ENCODE measurements at regions not wholly inside any gene's neighbourhood (a gene's known extent, or its start where the extent isn't known, plus 50 kb on each side); places are given as distances from the start of the nearest gene placed in this dataset.

GRCh38 chrX:40853004-40853815 lies 117.9 kb upstream of the MED14 start:
- DNase-seq = no peak
- TF ChIP-seq, protein P1, sequence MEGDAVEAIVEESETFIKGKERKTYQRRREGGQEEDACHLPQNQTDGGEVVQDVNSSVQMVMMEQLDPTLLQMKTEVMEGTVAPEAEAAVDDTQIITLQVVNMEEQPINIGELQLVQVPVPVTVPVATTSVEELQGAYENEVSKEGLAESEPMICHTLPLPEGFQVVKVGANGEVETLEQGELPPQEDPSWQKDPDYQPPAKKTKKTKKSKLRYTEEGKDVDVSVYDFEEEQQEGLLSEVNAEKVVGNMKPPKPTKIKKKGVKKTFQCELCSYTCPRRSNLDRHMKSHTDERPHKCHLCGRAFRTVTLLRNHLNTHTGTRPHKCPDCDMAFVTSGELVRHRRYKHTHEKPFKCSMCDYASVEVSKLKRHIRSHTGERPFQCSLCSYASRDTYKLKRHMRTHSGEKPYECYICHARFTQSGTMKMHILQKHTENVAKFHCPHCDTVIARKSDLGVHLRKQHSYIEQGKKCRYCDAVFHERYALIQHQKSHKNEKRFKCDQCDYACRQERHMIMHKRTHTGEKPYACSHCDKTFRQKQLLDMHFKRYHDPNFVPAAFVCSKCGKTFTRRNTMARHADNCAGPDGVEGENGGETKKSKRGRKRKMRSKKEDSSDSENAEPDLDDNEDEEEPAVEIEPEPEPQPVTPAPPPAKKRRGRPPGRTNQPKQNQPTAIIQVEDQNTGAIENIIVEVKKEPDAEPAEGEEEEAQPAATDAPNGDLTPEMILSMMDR (IDR thresholded peaks at IDR 0.05; ENCODE audit: borderline replicate concordance, extremely low read depth, low read length, poor library complexity, severe bottlenecking) = no peak
- no peak for TF ChIP-seq EZH2 (IDR thresholded peaks at IDR 0.05; ENCODE audit: borderline replicate concordance, low read depth, low read length, severe bottlenecking)
- ATAC-seq (ENCODE audit: insufficient read depth, low read depth) = no peak
- Histone ChIP-seq H3K36me3 (ENCODE audit: insufficient read depth, low read length) (no peaks in the 10 kb centered on the region), H3K9ac (ENCODE audit: low read depth, low read length) (no peak overlapping the region), H3K27ac (ENCODE audit: low read length) (no peak overlapping the region), H3K79me2 (ENCODE audit: insufficient read depth, low read length) (no peaks in the 10 kb centered on the region), H4K20me1 (ENCODE audit: insufficient read depth, low read length) (no peaks in the 10 kb centered on the region), H3K27me3 (ENCODE audit: insufficient read depth, low read length, poor library complexity) (no peaks in the 10 kb centered on the region), H3K9me3 (ENCODE audit: insufficient read depth, low read length, severe bottlenecking) (no peaks in the 10 kb centered on the region), H3K4me1 (ENCODE audit: insufficient read depth, low read length) (no peaks in the 10 kb centered on the region), H3K4me2 (ENCODE audit: insufficient read depth, low read length) (no peak overlapping the region), H2AFZ (ENCODE audit: low read depth, low read length) (no peak overlapping the region), H3K4me3 (ENCODE audit: low read depth in 1 of 2, low read length in 2 of 2) (no peak overlapping the region)

- no peaks in the 10 kb centered on the region for H3K4me1 ChIP-seq (ENCODE audit: insufficient read depth, low read length)
- ATAC-seq (ENCODE audit: insufficient read depth, low read depth) = no peak
- no peaks in the 10 kb centered on the region for H3K79me2 ChIP-seq (ENCODE audit: insufficient read depth, low read length)
- no peaks in the 10 kb centered on the region for H4K20me1 ChIP-seq (ENCODE audit: insufficient read depth, low read length)
- no peaks in the 10 kb centered on the region for H3K36me3 ChIP-seq (ENCODE audit: insufficient read depth, low read length)
- H3K27me3 ChIP-seq (ENCODE audit: insufficient read depth, low read length, poor library complexity) = no peaks in the 10 kb centered on the region
- no peak overlapping the region for H3K4me3 ChIP-seq (ENCODE audit: low read depth in 1 of 2, low read length in 2 of 2)
- no peak overlapping the region for H3K4me2 ChIP-seq (ENCODE audit: insufficient read depth, low read length)
- no peak overlapping the region for H3K9ac ChIP-seq (ENCODE audit: low read depth, low read length)
- DNase-seq = no peak
- H3K9me3 ChIP-seq (ENCODE audit: insufficient read depth, low read length, severe bottlenecking) = no peaks in the 10 kb centered on the region
- no peak overlapping the region for H2AFZ ChIP-seq (ENCODE audit: low read depth, low read length)
- TF ChIP-seq EZH2 (IDR thresholded peaks at IDR 0.05; ENCODE audit: borderline replicate concordance, low read depth, low read length, severe bottlenecking) = no peak
- TF ChIP-seq, protein P1 (IDR thresholded peaks at IDR 0.05; ENCODE audit: borderline replicate concordance, extremely low read depth, low read length, poor library complexity, severe bottlenecking) = no peak
- no peak overlapping the region for H3K27ac ChIP-seq (ENCODE audit: low read length)
Measured at GRCh38 chrX:40853816-40854123, 118.4 kb upstream of the MED14 start.

DNA sequence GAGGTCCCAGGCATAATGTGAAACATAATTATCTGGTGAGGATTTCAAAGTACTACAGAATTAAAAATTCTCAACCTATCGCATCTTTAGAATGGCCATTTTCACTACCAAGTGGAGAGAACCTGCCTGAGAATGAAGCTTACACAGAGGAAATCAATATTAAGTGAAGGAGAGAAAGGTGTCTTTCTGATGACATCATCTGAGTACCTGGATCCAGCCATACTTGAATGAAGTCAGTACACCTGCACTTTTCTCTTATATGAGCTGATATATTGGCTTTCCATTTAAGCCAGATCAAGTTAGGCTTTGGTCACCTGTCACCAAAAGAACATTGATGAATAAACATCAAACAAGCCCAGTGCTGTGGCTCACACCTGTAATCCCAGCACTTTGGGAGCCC lies 118.9 kb upstream of the MED14 start:
- no peaks in the 10 kb centered on the region for H3K27me3 ChIP-seq (ENCODE audit: insufficient read depth, low read length, poor library complexity)
- H3K4me3 ChIP-seq (ENCODE audit: low read depth in 1 of 2, low read length in 2 of 2) = no peak overlapping the region
- H3K36me3 ChIP-seq (ENCODE audit: insufficient read depth, low read length) = no peaks in the 10 kb centered on the region
- no peak overlapping the region for H3K4me2 ChIP-seq (ENCODE audit: insufficient read depth, low read length)
- no peak overlapping the region for H3K9ac ChIP-seq (ENCODE audit: low read depth, low read length)
- TF ChIP-seq, protein P1 (IDR thresholded peaks at IDR 0.05; ENCODE audit: borderline replicate concordance, extremely low read depth, low read length, poor library complexity, severe bottlenecking) = no peak
- no peak for TF ChIP-seq EZH2 (IDR thresholded peaks at IDR 0.05; ENCODE audit: borderline replicate concordance, low read depth, low read length, severe bottlenecking)
- H3K27ac ChIP-seq (ENCODE audit: low read length) = no peak overlapping the region
- H4K20me1 ChIP-seq (ENCODE audit: insufficient read depth, low read length) = no peaks in the 10 kb centered on the region
- no peaks in the 10 kb centered on the region for H3K4me1 ChIP-seq (ENCODE audit: insufficient read depth, low read length)
- DNase-seq (no peak), ATAC-seq (ENCODE audit: insufficient read depth, low read depth) (no peak)
- H3K79me2 ChIP-seq (ENCODE audit: insufficient read depth, low read length) = no peaks in the 10 kb centered on the region
- no peaks in the 10 kb centered on the region for H3K9me3 ChIP-seq (ENCODE audit: insufficient read depth, low read length, severe bottlenecking)
- no peak overlapping the region for H2AFZ ChIP-seq (ENCODE audit: low read depth, low read length)
